ENCODE measurements at regions not wholly inside any gene's neighbourhood (a gene's known extent, or its start where the extent isn't known, plus 50 kb on each side); places are given as distances from the start of the nearest gene placed in this dataset.

DNA sequence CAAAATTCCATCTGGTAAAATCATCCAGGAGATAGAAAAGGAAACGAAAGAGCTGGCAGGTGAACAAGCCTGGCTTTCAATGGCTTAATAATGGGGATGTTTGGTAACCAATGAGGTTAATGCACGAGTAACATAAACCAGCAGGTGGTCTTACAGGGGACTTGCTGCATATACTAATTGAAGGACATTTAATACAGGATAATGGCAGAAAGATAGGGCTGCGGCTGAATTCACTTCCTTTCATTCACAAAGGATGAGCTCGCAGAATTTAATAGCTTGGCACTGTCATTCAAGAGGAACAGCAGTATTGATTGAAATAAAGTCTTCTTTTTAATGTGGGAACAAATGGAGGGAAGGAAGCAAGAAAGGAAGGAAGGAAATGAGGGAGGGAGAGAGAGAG lies 156.3 kb upstream of the RAI2 start:
- ChIA-PET CTCF (no interaction called here), POLR2A (no interaction called here)
- Histone ChIP-seq H3K4me1 (ENCODE audit: control extremely low read depth in 1 of 4, control insufficient read depth in 4 of 4, insufficient read depth in 4 of 4, low read length in 3 of 4) (no peaks in the 10 kb centered on the region), H3K36me3 (ENCODE audit: control insufficient read depth in 4 of 4, insufficient read depth in 4 of 4, low read length in 3 of 4) (no peaks in the 10 kb centered on the region), H3K9me3 (ENCODE audit: control extremely low read depth in 1 of 5, control insufficient read depth in 4 of 5, insufficient read depth in 2 of 5, low read depth in 1 of 5, low read length in 4 of 5) (no peaks in the 10 kb centered on the region), H3K27ac (ENCODE audit: insufficient read depth in 1 of 2, low read depth in 1 of 2, low read length in 2 of 2, poor library complexity in 1 of 2, severe bottlenecking in 2 of 2) (no peak overlapping the region), H3K4me3 (ENCODE audit: control insufficient read depth in 1 of 7, extremely low read depth in 1 of 7, insufficient read depth in 4 of 7, low read depth in 2 of 7, low read length in 6 of 7) (no peak overlapping the region), H3K27me3 (replicated peaks in 2 of 5; ENCODE audit: control insufficient read depth in 4 of 5, insufficient read depth in 5 of 5, low read length in 4 of 5) (no peaks in the 10 kb centered on the region)
- no peak for DNase-seq
- 57% methylated on average over 4 of the region's 4 CpGs for WGBS (ENCODE audit: insufficient coverage)

GRCh38 chrX:18016941-18017340 lies 155.8 kb upstream of the RAI2 start:
- DNase-seq = no peak
- H3K4me3 ChIP-seq (ENCODE audit: control insufficient read depth in 1 of 7, extremely low read depth in 1 of 7, insufficient read depth in 4 of 7, low read depth in 2 of 7, low read length in 6 of 7) = no peak overlapping the region
- H3K27ac ChIP-seq (ENCODE audit: insufficient read depth in 1 of 2, low read depth in 1 of 2, low read length in 2 of 2, poor library complexity in 1 of 2, severe bottlenecking in 2 of 2) = no peak overlapping the region
- POLR2A ChIA-PET = no interaction called here
- H3K36me3 ChIP-seq (ENCODE audit: control insufficient read depth in 4 of 4, insufficient read depth in 4 of 4, low read length in 3 of 4) = no peaks in the 10 kb centered on the region
- 77% methylated on average over 3 of the region's 4 CpGs for WGBS (ENCODE audit: insufficient coverage)
- H3K27me3 ChIP-seq (replicated peaks in 2 of 5; ENCODE audit: control insufficient read depth in 4 of 5, insufficient read depth in 5 of 5, low read length in 4 of 5) = no peaks in the 10 kb centered on the region
- CTCF ChIA-PET = no interaction called here
- no peaks in the 10 kb centered on the region for H3K4me1 ChIP-seq (ENCODE audit: control extremely low read depth in 1 of 4, control insufficient read depth in 4 of 4, insufficient read depth in 4 of 4, low read length in 3 of 4)
- no peaks in the 10 kb centered on the region for H3K9me3 ChIP-seq (ENCODE audit: control extremely low read depth in 1 of 5, control insufficient read depth in 4 of 5, insufficient read depth in 2 of 5, low read depth in 1 of 5, low read length in 4 of 5)

DNA sequence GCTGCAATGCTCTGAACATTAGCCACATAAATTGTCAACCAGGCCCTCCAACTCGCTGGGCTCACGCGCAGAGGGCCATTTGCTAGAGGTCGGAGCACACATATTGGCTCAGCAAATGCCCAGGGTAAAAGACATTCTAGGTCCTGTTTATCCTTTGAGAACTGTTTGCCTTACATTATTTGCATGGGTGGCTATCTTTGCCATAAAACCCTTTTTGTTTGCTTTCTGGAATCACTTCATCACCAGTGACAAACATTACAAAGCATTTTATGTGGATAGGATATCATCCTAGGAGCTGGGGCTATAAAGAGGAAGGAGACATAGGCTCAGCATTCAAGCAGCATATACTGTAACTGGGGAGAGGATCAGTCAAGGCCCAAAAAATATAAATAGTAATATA lies 149.2 kb upstream of the RAI2 start:
- Histone ChIP-seq H3K36me3 (ENCODE audit: control insufficient read depth in 4 of 4, insufficient read depth in 4 of 4, low read length in 3 of 4) (no peaks in the 10 kb centered on the region), H3K4me3 (ENCODE audit: control insufficient read depth in 1 of 7, extremely low read depth in 1 of 7, insufficient read depth in 4 of 7, low read depth in 2 of 7, low read length in 6 of 7) (no peak overlapping the region), H3K27me3 (replicated peaks in 2 of 5; ENCODE audit: control insufficient read depth in 4 of 5, insufficient read depth in 5 of 5, low read length in 4 of 5) (peaks cover 0 to 2% (median 2%) of the 10 kb centered on the region in 5 experiments), H3K27ac (ENCODE audit: insufficient read depth in 1 of 2, low read depth in 1 of 2, low read length in 2 of 2, poor library complexity in 1 of 2, severe bottlenecking in 2 of 2) (no peak overlapping the region), H3K4me1 (ENCODE audit: control extremely low read depth in 1 of 4, control insufficient read depth in 4 of 4, insufficient read depth in 4 of 4, low read length in 3 of 4) (no peaks in the 10 kb centered on the region), H3K9me3 (ENCODE audit: control extremely low read depth in 1 of 5, control insufficient read depth in 4 of 5, insufficient read depth in 2 of 5, low read depth in 1 of 5, low read length in 4 of 5) (no peaks in the 10 kb centered on the region)
- WGBS (ENCODE audit: insufficient coverage) = 98% methylated on average over 4 of the region's 4 CpGs
- CTCF ChIA-PET = no interaction called here
- DNase-seq = no peak
- POLR2A ChIA-PET = no interaction called here

DNA sequence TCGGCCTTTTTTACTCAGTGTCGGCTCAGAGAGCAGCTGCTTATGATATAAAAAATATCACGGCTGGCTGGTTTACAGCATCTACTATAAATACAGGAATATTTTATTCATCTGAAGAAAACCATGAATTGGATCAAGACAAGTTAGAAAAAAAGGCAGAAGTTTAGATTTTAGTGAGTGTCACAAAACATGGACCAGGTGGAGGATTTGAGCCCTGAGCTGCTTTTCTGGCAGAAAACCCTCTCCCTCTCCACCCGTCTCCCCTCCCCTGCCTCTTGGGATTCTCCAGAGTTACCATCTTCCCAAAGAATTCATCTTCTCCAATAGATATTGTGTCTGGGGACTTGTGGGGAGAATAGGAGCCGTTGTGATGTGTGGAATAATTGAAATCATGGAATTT lies 142.8 kb upstream of the RAI2 start:
- Histone ChIP-seq H3K4me1 (ENCODE audit: control extremely low read depth in 1 of 4, control insufficient read depth in 4 of 4, insufficient read depth in 4 of 4, low read length in 3 of 4) (no peaks in the 10 kb centered on the region), H3K36me3 (ENCODE audit: control insufficient read depth in 4 of 4, insufficient read depth in 4 of 4, low read length in 3 of 4) (no peaks in the 10 kb centered on the region), H3K4me3 (ENCODE audit: control insufficient read depth in 1 of 7, extremely low read depth in 1 of 7, insufficient read depth in 4 of 7, low read depth in 2 of 7, low read length in 6 of 7) (no peak overlapping the region), H3K27ac (ENCODE audit: insufficient read depth in 1 of 2, low read depth in 1 of 2, low read length in 2 of 2, poor library complexity in 1 of 2, severe bottlenecking in 2 of 2) (no peak overlapping the region), H3K27me3 (replicated peaks in 2 of 5; ENCODE audit: control insufficient read depth in 4 of 5, insufficient read depth in 5 of 5, low read length in 4 of 5) (peaks cover 0 to 2% (median 2%) of the 10 kb centered on the region in 5 experiments), H3K9me3 (ENCODE audit: control extremely low read depth in 1 of 5, control insufficient read depth in 4 of 5, insufficient read depth in 2 of 5, low read depth in 1 of 5, low read length in 4 of 5) (peaks cover 0 to 4% (median 0%) of the 10 kb centered on the region in 5 experiments)
- 100% methylated on average over 1 of the region's 5 CpGs for WGBS (ENCODE audit: insufficient coverage)
- ChIA-PET POLR2A (no interaction called here), CTCF (no interaction called here)
- no peak for DNase-seq

DNA sequence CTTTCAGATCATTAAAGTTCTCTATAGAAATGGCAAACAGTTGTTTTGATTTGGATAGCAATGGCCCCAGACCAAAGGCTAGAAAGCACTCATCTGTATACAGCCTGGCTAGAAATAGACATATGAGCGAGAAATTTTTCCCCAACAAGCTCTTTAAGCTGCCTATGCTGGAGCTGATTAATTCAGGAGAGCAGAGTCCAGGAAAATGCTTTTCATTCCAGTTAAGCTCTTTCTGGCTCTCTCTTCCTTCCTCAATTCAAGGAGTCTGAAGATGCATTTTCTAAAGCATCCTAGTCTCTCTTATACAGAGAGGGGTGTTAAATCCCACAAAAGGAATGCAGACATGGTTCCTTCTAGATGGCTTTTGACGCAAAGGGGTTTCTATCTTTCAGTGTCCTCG lies 141.7 kb upstream of the RAI2 start:
- no peaks in the 10 kb centered on the region for H3K4me1 ChIP-seq (ENCODE audit: control extremely low read depth in 1 of 4, control insufficient read depth in 4 of 4, insufficient read depth in 4 of 4, low read length in 3 of 4)
- peaks cover 0 to 2% (median 0%) of the 10 kb centered on the region in 5 experiments for H3K27me3 ChIP-seq (replicated peaks in 2 of 5; ENCODE audit: control insufficient read depth in 4 of 5, insufficient read depth in 5 of 5, low read length in 4 of 5)
- no peak overlapping the region for H3K4me3 ChIP-seq (ENCODE audit: control insufficient read depth in 1 of 7, extremely low read depth in 1 of 7, insufficient read depth in 4 of 7, low read depth in 2 of 7, low read length in 6 of 7)
- no peak for DNase-seq
- H3K27ac ChIP-seq (ENCODE audit: insufficient read depth in 1 of 2, low read depth in 1 of 2, low read length in 2 of 2, poor library complexity in 1 of 2, severe bottlenecking in 2 of 2) = no peak overlapping the region
- POLR2A ChIA-PET = no interaction called here
- H3K36me3 ChIP-seq (ENCODE audit: control insufficient read depth in 4 of 4, insufficient read depth in 4 of 4, low read length in 3 of 4) = no peaks in the 10 kb centered on the region
- peaks cover 0 to 4% (median 0%) of the 10 kb centered on the region in 5 experiments for H3K9me3 ChIP-seq (ENCODE audit: control extremely low read depth in 1 of 5, control insufficient read depth in 4 of 5, insufficient read depth in 2 of 5, low read depth in 1 of 5, low read length in 4 of 5)
- CTCF ChIA-PET = no interaction called here
- 88% methylated on average over 3 of the region's 3 CpGs for WGBS (ENCODE audit: insufficient coverage)

- no peak overlapping the region for H3K27ac ChIP-seq (ENCODE audit: insufficient read depth in 1 of 2, low read depth in 1 of 2, low read length in 2 of 2, poor library complexity in 1 of 2, severe bottlenecking in 2 of 2)
- no peak for DNase-seq
- no peak overlapping the region for H3K4me3 ChIP-seq (ENCODE audit: control insufficient read depth in 1 of 7, extremely low read depth in 1 of 7, insufficient read depth in 4 of 7, low read depth in 2 of 7, low read length in 6 of 7)
- no peaks in the 10 kb centered on the region for H3K9me3 ChIP-seq (ENCODE audit: control extremely low read depth in 1 of 5, control insufficient read depth in 4 of 5, insufficient read depth in 2 of 5, low read depth in 1 of 5, low read length in 4 of 5)
- 75% methylated on average over 1 of the region's 2 CpGs for WGBS (ENCODE audit: insufficient coverage)
- H3K36me3 ChIP-seq (ENCODE audit: control insufficient read depth in 4 of 4, insufficient read depth in 4 of 4, low read length in 3 of 4) = no peaks in the 10 kb centered on the region
- CTCF ChIA-PET = no interaction called here
- H3K4me1 ChIP-seq (ENCODE audit: control extremely low read depth in 1 of 4, control insufficient read depth in 4 of 4, insufficient read depth in 4 of 4, low read length in 3 of 4) = no peaks in the 10 kb centered on the region
- H3K27me3 ChIP-seq (replicated peaks in 2 of 5; ENCODE audit: control insufficient read depth in 4 of 5, insufficient read depth in 5 of 5, low read length in 4 of 5) = peaks cover 0 to 11% (median 0%) of the 10 kb centered on the region in 5 experiments
- POLR2A ChIA-PET = no interaction called here
These were observed 133.3 kb upstream of the RAI2 start for GRCh38 chrX:17994429-17994828.

GRCh38 chrX:17993062-17993461 lies 132.0 kb upstream of the RAI2 start:
- H3K9me3 ChIP-seq (ENCODE audit: control extremely low read depth in 1 of 5, control insufficient read depth in 4 of 5, insufficient read depth in 2 of 5, low read depth in 1 of 5, low read length in 4 of 5) = no peaks in the 10 kb centered on the region
- WGBS (ENCODE audit: insufficient coverage) = 80% methylated on average over 1 of the region's 3 CpGs
- POLR2A ChIA-PET = no interaction called here

More at GRCh38 chrX:17993062-17993461, 132.0 kb upstream of the RAI2 start:
- no peak overlapping the region for H3K4me3 ChIP-seq (ENCODE audit: control insufficient read depth in 1 of 7, extremely low read depth in 1 of 7, insufficient read depth in 4 of 7, low read depth in 2 of 7, low read length in 6 of 7)
- H3K36me3 ChIP-seq (ENCODE audit: control insufficient read depth in 4 of 4, insufficient read depth in 4 of 4, low read length in 3 of 4) = no peaks in the 10 kb centered on the region
- H3K27me3 ChIP-seq (replicated peaks in 2 of 5; ENCODE audit: control insufficient read depth in 4 of 5, insufficient read depth in 5 of 5, low read length in 4 of 5) = peaks cover 0 to 11% (median 0%) of the 10 kb centered on the region in 5 experiments
- no peaks in the 10 kb centered on the region for H3K4me1 ChIP-seq (ENCODE audit: control extremely low read depth in 1 of 4, control insufficient read depth in 4 of 4, insufficient read depth in 4 of 4, low read length in 3 of 4)
- H3K27ac ChIP-seq (ENCODE audit: insufficient read depth in 1 of 2, low read depth in 1 of 2, low read length in 2 of 2, poor library complexity in 1 of 2, severe bottlenecking in 2 of 2) = no peak overlapping the region
- CTCF ChIA-PET = no interaction called here
- no peak for DNase-seq

Data from common myeloid progenitor, CD34-positive (primary cell).